ENCODE measurements at regions not wholly inside any gene's neighbourhood (a gene's known extent, or its start where the extent isn't known, plus 50 kb on each side); places are given as distances from the start of the nearest gene placed in this dataset.

DNA sequence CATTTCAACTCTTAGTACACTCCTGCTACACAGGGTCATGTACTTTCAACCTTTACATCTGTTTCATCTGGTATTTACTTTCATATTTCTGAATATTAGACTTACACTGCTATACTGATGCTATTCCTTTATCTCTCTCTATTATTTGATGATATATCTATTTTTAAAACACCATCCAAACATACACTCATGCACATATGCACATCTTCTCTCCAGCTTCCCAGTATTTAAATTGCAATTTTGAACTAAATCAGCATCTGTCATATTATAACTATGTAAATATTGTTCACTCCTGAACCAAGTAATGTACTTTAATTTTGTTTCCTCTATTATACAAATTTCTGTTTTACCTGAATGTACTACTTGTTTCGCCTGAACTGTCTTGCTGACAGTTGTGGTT lies 293.6 kb upstream of the FLRT2 start:
- no peak for DNase-seq

DNA sequence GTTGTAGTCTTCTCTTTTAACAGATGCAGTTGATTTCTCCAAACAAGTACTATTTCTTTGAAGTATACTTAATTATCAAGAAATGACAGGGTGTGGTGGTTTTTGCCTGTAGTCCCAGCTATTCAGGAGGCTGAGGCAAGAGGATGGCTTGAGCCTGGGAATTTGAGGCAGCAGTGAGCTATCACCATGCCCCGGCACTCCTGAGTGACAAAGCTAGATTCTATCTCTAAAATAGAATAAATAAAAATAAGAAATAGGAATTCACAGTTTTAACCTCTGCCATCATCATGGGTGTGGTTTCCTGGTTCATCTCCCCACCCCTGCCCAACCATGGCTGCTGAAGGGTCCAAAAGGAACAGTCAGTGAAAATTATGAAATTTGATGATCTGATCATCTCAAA lies 290.2 kb upstream of the FLRT2 start:
- DNase-seq = no peak

DNA sequence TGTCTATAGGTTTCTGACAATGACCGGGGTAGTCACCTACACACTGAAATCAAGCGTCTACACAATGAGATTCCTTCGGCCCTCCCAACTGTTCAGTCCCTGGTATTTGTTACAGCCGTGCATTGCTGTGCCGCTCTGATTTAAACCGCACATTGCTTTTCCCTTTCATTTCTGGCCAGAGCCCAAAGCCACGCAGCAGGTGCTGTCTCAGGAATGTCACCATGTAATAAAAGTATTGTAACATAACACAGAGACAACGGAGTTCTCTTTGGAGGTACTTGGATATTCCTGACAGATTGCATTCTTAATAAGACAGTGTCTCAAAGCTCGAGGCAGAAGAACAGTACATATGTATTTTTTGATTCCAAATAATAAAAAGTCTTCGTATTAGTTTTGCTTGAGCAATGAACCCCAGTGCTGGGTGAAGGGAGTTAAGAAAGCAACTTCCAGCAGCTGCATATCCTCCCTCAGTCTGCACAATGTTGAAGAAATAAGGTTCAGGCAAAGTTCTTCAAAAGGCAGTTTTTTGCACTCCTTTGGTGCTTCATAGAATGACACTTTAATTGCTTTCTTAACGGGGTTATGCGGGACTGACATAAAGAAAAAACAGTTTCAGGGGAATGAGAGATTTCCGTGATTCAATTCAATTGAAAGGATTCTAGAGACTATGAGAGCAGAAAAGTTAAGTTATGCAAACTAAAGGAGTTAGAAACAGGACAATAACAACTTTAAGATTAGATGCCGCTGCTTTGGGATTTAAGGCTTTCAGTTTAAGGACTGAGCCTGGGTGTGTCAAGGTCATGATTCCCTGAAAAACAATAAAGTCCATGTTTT lies 288.7 kb upstream of the FLRT2 start:
- DNase-seq = no peak

DNA sequence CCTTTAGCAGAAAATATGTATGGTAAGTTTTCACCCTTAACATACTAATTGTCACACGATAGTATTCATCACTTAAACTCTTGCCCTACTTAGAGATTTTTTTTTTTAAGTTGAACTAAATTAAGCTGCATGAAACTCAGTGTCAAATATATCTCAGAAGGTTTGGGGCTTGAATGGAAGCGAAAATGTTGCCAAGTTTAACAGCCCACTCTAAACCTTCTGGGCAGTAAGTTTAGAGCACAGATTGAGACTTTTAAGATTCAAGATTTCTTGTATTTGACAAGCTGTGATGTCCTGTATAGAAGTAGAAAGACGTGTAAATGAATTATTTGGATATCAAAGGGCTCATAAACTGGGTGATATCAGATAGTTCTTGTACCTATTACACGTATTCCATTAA lies 287.3 kb upstream of the FLRT2 start:
- no peak for DNase-seq

DNA sequence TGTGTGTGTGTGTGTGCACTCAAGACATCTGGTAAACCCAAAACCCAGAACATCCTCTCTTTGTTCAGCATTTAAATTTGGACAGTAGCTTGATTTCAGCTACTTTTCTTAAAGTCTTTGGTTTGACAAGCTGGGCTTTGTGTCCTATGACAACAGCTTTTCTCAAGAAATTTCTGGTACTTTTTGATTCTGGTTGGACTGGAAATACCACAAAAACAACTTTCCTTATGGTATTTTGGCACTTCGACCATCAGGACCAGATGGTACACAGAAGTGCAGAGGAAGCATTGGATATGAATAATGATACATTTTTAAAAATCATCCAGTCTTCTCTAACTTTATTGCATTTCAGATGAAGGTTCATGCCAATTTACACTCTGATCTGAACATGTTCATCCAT lies 286.6 kb upstream of the FLRT2 start:
- DNase-seq = no peak

DNA sequence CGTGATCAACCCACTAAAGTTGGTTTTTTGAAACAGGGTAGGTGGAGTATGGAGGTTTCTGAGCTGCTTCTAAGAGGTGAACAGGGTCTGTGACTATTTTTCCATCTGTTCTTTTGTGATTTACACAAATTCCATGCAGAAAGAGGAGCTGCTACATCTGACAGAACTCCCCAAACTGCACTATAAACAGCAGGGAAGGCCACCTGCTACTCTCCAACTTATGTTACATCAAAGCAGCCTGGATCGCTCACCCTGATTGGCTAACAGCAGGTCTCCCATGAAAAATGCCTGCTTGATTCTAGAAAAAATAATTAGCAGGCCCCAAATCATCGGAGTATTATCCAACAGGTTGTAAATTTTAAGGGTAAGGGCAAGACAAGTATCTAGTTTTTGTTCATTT lies 282.9 kb upstream of the FLRT2 start:
- DNase-seq = no peak

DNA sequence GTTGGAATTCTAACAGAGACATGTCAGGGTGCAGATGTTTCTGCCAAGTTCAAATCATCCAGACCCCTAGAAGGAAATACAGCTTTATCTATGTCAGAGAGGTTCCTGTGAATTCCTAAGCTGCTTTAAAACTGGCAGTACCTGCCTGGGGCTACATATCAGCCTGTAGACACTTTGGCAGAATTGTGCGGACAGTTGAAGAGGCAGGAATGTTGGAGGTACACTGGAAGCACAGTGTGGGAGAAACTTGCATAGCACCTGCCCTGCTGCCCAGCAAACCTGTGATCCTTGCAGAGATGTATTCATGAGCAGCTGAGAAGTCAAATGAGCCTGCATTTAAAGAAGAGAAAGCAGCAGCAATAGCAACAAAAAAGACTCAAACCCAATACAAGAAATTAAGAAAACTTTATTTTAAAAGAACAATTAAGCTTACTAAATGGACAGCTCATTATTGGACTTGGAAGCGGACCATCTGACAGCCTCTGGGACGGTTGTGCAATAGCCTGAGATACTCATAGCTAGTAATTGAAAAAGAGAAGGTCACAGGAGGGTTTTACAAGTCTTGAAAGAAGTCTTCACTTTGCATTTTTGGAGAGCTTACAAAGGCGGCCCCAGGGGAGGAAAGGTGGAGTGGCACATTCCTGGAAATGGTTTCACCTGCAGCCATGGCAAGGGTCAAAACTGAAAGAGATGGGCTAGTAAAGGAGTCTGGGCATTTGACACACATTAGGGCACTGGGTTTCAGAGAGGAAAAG lies 280.9 kb upstream of the FLRT2 start:
- no peak for DNase-seq

DNA sequence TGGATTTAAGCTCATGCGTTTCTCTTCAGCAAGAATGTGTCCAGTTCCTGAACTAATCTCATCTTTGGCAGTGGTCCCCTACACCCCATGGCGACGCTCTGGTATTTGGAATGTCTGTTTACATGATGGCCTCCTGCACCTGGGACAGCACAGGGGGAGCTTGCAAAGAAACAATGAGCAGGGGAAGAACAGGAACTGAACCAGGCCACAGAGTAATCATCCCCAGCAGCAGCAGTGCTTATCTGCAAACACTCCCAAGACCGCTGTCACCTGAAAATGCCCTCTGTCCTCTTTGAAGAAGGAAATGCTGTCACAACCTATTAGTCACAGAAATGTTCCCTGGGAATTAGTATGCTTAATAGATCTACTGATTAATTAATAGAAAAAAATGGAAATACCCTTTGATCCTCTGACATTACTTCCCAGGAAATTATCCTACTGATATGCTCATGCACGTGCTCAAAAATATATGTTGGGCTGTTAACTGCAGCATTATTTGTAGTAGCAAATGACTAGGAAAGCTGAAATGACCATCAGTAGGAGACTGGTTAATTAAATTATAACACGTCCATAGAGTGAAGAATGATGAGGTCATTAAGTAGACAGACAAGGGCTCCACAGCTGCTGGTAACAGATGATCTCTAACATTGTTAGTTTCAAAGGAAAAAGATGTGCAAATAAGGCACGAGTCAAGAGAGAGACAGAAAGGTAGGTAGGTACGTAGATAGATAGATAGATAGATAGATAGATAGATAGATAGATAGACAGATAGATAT lies 279.3 kb upstream of the FLRT2 start:
- no peak for DNase-seq

DNA sequence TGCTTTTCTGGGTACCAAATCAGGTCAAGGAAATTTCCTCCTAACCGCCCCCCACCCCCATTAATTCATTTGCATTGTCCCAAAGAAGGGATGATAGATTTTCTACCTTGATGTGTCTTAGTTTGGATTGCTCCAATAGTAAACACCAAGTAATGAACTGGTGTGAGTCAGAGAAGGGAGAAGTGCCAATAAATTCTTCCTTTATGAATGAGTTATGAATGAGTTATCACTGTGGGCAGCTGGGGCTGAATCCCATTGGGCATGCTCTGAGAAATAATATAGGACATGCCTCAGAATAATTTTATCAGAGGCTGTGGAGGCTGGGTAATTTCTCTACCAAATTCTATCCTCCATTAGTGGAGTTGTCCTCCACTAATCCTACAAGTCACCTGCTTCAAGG lies 277.9 kb upstream of the FLRT2 start:
- no peak for DNase-seq

DNA sequence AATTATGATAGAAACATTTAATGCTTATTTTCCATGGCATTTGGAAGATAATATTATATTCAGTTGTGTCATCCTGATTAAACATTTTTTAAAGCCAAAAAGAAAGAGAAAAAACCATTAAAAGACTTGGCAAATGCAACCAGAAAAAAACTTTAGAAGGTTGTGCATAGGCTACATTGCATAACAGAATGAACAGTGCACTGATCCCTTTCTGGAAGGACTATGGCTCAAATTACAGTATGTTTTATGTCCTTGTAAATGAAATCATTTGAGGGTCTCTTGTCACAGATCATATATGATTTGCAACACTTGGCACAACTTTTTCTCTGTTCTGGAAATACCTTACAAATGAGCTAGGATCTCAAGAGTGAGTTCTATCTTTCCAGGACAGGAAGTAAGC lies 275.2 kb upstream of the FLRT2 start:
- DNase-seq = no peak

DNA sequence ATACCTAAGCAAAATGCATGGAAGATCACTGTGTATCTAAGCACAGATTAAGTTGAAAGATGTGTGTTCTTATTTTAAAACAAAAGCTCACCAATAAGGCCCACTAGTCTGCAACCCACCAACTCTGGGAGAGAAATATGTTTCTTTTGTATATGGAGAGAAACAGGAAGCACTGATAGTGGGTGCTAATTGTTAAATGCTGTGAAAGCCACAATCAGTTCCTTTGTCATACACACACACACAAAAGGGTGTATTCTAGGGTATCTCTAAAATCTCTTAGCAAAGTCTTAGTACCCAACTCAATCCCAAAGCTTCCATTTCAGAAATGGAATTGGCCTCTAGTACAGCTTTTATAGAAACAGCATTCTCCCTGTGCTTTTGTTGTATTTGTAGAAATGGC lies 272.7 kb upstream of the FLRT2 start:
- DNase-seq = no peak

DNA sequence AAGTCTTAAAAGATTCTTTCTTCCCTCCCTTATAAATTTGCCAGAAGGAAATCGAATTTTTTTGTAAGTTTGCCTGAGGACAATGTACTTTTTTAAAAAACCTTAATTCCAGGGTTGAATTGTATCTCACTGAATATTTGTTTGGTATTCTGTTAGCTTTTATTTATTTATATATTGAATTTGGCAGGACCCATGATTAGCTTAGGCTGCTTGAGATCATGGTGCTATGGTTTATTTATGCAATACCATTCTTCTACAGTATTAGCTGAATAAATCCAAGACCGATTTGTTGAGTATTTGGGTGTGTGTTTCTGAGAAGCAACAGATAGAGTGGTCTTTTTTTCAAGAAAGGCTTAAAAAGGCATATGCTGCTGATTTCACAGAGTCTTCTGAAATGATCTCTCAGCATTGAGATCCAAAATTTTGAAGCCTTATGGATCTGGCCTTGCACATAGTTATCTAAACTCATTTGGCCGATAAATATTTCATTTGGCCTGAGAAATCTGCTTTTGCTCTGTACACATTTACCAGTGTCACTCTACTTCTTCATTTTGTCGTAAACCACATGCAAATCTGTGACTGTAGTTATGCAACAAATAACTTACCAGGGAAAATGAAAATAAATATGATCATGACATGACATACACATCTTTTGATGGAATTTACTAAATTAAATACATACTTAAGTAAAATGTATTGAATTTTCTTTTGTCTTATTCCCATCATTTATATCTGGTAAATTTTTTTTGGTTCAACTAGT lies 265.8 kb upstream of the FLRT2 start:
- no peak for DNase-seq

DNA sequence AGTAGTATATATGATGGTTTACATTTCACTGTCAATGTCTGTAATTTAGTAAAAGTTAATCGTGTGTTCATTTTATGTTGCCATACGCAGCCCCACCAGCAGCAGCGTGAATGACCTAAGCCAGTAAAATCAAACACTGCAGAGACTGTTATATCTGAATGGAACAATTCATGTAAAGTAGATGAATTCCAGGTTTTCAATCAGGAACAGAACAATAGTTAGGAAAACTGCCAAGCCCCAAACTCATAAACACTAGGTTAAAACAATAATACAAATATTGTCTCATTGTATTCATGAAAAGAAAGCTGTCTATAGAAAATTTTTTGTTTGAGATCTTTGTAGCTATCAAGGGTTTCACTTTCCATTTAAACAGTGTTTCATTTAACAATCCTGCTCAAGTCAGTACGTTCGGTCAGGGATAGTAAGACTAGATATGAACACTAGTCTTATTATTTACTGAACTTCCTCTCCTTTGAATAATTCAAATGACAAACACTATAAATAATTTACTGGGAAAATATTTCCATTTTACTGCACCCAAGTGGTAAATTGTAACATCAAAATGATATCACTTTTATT lies 256.8 kb upstream of the FLRT2 start:
- no peak for DNase-seq

DNA sequence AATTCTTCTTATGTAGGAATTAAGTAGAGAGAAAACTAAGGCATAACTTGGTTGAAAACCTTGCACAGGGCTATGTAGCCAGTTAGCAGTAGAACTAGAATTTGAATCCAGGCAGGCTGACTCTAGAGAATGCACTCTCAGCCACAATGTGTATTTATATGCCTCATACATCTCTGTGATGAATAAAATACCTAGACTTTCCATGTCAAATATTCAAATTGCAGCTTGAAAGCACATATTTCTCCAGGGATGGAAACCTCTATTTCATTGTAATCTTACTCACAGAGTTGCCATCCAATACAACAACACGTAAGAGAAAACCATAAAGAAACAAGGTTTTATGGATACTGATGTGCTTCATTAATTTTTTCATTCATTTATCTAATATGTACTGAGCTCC lies 256.0 kb upstream of the FLRT2 start:
- no peak for DNase-seq

DNA sequence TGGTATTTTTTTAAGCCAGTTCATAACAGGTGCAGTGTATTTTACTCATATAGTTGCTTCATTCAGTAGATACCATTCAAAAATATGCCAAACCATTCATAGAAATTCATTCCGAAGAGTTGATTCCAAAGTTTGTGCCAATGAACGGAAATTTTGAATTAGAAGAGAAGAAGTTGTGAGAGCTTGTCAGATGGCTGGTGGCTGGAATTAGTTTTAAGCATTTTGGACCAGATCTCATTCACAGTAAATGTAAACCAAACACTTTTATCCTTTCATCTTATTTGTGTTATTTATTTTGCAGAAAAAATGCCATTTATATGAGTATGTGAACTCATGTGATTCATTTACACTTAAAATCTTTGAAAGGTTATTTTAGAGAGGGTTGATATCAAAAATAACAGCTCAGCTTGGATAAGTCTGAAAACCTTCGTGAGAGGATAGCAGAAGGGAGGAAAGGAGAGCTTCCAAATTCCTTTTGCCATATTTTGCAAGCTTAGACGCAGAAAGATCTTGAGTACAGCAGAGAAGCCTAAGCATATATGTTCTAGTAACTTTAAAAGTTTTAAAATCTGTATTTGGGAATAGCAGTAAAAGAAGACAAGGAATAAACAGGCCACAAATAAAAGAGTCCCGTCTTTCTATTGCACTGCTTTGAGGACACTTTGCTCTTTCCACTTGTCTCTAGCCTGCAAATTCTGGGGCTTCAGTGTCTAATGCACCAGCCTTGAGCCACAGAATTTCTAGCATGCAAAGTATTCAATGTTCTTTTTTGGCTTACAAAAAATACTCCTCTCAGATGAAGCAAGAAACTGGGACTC lies 253.6 kb upstream of the FLRT2 start:
- DNase-seq = no peak

DNA sequence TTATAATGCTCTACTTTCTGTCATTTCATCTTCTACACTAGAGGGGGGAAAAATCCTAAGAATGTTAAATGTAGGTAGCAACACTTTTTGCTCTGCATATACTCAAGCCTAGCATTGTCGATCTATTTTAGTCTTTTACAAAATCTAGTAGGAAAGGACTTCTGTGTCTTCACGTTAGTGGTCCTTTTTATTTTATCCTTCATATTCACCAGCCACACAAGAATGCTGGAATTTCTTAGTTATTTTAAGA lies 253.0 kb upstream of the FLRT2 start:
- no peak for DNase-seq

DNA sequence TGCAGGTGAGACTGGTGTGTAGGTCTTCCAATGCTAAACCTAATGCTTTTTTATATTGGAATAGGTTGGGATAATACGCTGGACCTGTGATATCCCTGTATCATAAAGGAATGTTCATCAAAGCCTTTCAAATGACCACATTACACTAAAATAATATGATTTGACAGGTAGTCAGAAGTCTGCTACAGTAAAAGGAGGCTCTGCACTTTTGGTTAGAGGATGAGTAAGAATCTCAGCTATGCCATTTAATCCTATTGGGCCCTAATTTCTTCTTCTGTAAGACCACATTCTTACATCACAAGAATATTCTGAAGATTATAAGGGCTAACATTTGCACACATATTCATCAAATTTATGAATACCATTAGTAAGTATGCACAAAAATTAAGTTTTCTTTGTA lies 250.5 kb upstream of the FLRT2 start:
- DNase-seq = no peak

DNA sequence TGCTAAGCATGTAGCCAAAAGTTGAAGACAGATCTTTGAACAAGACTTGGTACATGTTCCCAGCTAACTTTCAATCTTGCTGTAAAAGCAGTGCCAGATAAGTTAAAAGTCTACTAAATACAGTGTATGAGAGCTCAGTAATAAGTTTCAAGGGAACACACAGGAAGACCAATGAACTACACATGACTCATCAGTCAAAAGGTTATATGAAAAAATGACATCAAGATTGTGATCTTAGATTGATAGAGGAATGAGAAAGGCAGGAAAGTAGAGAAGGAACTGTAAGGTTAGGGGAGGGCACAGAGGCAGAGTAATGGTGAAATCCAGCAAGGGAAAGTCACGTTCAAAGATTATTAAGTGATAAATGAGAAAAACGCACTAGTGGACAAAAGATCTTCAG lies 249.9 kb upstream of the FLRT2 start:
- no peak for DNase-seq

DNA sequence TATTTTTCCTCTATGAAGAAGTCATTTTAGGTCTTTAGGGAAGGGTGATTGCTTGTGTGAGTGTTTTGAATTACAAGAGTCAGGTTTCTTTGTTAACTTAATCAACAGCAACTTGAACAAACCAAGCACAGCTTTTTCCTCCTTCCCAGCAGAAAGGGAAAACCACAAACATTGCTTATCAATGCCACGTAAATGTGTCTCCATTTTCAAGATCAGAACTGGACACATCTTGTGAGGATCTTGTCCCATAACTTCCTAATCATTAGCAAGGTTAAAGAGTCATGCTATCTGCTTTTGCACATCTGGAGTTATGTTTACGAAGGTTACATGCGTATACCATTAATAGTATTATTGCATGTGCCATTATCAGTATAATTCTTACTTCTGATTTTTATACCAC lies 248.0 kb upstream of the FLRT2 start:
- DNase-seq = no peak

DNA sequence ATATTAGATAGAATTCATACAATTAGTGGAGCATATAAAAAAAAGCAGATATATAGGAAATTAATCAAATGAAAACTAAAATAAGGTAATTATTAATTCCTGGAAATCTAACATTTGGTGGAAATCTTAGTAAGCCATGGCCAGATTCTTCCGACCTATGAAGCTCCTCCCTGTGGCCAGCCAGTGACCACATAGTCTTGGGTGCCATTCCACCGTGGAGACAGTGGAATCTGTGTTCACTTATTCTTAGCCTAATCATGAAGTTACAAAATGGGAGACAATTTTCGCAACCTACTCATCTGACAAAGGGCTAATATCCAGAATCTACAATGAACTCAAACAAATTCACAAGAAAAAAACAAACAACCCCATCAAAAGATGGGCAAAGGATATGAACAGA lies 241.9 kb upstream of the FLRT2 start:
- DNase-seq = no peak

DNA sequence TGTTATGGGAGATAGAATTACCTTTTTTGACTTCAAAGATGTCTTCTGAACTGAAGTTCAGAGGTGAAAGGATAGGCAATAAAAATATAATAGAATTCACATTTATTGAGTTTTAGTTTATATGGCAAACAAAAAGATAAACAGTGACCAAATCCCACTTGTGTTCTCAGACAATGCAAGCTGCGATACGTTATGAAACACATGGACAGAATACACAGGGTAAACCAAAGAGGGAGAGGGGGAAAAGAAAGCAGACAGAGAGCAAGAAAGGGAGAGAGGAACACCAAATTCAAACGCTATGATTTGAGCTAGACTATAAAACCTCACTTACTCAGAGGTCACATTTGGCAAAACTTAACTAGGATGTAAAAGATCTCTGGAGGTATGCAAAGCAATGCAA lies 238.2 kb upstream of the FLRT2 start:
- no peak for DNase-seq

DNA sequence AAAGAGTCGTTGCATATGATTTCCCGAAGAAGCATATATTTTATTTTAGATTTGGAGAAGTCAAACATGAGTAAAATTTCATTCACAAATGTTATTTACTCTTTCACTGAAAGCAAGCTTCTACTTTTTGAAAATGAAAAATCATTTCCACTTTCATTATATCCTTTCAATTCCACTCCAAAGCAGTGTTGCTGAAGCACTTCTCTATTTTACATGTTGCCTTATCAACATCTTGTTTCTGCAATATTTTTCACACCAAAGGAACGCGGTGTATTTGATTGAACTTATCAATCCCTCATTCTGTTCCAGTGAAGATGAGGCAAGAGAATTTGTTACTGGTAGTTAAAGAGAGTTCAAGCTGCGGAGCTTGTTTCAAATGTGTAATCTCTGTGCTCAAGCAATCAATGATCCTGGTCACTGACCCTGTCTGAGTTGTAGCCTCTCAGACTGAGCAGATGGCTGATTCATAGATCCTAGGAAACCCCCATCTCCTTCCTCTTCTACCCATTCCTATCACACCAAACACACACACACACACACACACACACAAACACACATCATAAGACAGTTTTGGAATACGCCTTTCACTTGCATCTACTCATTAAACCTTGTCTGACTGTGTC lies 236.2 kb upstream of the FLRT2 start:
- DNase-seq = no peak
